Left ventricle myocardium inferior (tissue), 1 donor: ENCODE measurements at regions not wholly inside any gene's neighbourhood (a gene's known extent, or its start where the extent isn't known, plus 50 kb on each side); places are given as distances from the start of the nearest gene placed in this dataset.

Experiments
- DNase-seq: peaks from one replicate; pipeline ENCODE4 v3.0.0-alpha.2; 2020
- H3K27ac ChIP-seq: fragments of 200-600 bp; replicated peaks from 2 replicates; pipeline ENCODE4 v1.8.0; 2021
- H3K27me3 ChIP-seq: fragments of 200-600 bp; 2 replicates; pipeline ENCODE4 v1.8.0; 2021; ENCODE audit warnings: low read depth
- H3K36me3 ChIP-seq: fragments of 200-600 bp; 2 replicates; pipeline ENCODE4 v1.8.0; 2021
- H3K4me1 ChIP-seq: fragments of 200-600 bp; 2 replicates; pipeline ENCODE4 v1.8.0; 2021
- H3K4me3 ChIP-seq: fragments of 200-600 bp; 2 replicates; pipeline ENCODE4 v1.8.0; 2021; ENCODE audit warnings: mild to moderate bottlenecking, moderate library complexity
- H3K9me3 ChIP-seq: fragments of 200-600 bp; replicated peaks from 2 replicates; pipeline ENCODE4 v1.8.0; 2021
- CTCF ChIP-seq: fragments of 200-600 bp; IDR thresholded peaks from 2 replicates; pipeline ENCODE4 v1.8.0; 2021; ENCODE audit warnings: antibody characterized with exemption, mild to moderate bottlenecking, borderline replicate concordance
- intact Hi-C: fragments of 100-400 bp; cut with micrococcal nuclease; formaldehyde crosslinking; loops from one replicate; pipeline ENCODE4 v1.11.0; 2022
- donor health status: DM: no; HTN: yes; CAD: no; lungs with severe emphysema.

- H3K27me3 ChIP-seq = no peaks in the 10 kb centered on the region
- intact Hi-C loops = no loop called here
- H3K4me1 ChIP-seq = no peaks in the 10 kb centered on the region
- H3K4me3 ChIP-seq = no peak overlapping the region
- no peak for DNase-seq
- TF ChIP-seq CTCF = no peak
- no peaks in the 10 kb centered on the region for H3K9me3 ChIP-seq
- no peaks in the 10 kb centered on the region for H3K36me3 ChIP-seq
- no peak overlapping the region for H3K27ac ChIP-seq
Measured at GRCh38 chr5:91820874-91821273, 437.8 kb upstream of the ARRDC3 start.

- no peak for DNase-seq
- Histone ChIP-seq H3K27me3 (no peaks in the 10 kb centered on the region), H3K36me3 (no peaks in the 10 kb centered on the region), H3K4me3 (no peak overlapping the region), H3K27ac (no peak overlapping the region), H3K4me1 (no peaks in the 10 kb centered on the region), H3K9me3 (peaks cover 3% of the 10 kb centered on the region)
- no peak for TF ChIP-seq CTCF
- intact Hi-C loops = no loop called here
Measured at GRCh38 chr5:91816681-91817080, 433.6 kb upstream of the ARRDC3 start.

- H3K27ac ChIP-seq = no peak overlapping the region
- H3K9me3 ChIP-seq = peaks cover 11% of the 10 kb centered on the region
- no peak for DNase-seq
- H3K36me3 ChIP-seq = no peaks in the 10 kb centered on the region
- no peak overlapping the region for H3K4me3 ChIP-seq
- no peaks in the 10 kb centered on the region for H3K27me3 ChIP-seq
- TF ChIP-seq CTCF = no peak
- no peaks in the 10 kb centered on the region for H3K4me1 ChIP-seq
- intact Hi-C loops = no loop called here
Measured at GRCh38 chr5:91797576-91797975, 414.5 kb upstream of the ARRDC3 start.

DNA sequence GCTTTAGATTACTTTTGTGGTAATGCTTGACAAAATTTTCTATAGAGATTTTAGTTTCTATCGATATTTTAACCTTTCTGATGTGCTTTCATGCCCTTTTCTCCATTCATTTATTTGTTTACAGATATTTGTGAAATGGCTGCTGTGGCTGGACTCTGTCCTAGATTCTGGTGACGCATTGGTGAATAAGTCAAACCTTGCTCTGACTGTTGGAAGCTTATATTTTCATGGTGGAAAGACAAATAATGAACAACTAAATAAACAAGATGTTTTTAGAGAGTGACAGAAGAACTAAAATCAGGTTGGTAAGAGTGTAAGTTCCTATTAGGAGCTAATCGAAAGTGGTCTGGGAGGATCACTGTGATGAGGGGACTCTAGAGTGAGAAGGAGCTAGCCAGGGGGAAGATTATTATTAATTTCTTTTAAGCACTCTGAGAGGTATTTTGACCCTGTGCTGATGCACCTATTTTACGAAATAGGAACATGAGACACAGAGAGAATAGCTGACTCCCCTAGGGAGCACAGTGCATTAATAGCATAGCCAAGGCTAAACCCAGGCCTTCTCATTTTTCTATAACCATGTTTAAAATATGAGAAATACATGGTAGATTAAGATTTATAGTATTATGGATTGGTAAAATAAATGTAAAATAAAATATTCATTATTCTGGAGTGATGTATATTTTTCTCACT lies 411.9 kb upstream of the ARRDC3 start:
- no peak overlapping the region for H3K4me3 ChIP-seq
- intact Hi-C loops = no loop called here
- H3K4me1 ChIP-seq = no peaks in the 10 kb centered on the region
- no peaks in the 10 kb centered on the region for H3K36me3 ChIP-seq
- H3K9me3 ChIP-seq = no peaks in the 10 kb centered on the region
- no peak for DNase-seq
- H3K27me3 ChIP-seq = no peaks in the 10 kb centered on the region
- H3K27ac ChIP-seq = no peak overlapping the region
- TF ChIP-seq CTCF = no peak

DNA sequence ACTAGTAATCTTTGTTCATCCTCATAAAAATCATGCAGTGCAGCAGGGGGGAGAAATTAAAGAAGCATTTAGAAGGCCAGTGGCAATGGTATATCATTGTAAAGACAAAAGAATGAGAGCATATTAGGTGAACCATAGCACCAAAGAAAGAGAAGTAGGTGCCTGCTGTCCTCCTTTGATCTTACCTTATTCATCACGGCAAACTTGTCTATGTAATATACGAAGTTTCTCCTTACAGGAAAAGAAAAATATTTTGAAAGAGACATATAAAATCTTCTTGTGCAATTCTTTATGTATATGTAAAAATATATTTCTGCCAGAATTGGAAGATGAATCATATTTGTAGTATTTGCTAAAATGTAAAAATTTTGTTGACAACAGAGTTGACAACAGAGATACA lies 411.3 kb upstream of the ARRDC3 start:
- no peaks in the 10 kb centered on the region for H3K4me1 ChIP-seq
- H3K4me3 ChIP-seq = no peak overlapping the region
- TF ChIP-seq CTCF = no peak
- DNase-seq = no peak
- no peaks in the 10 kb centered on the region for H3K27me3 ChIP-seq
- intact Hi-C loops = no loop called here
- no peaks in the 10 kb centered on the region for H3K9me3 ChIP-seq
- no peak overlapping the region for H3K27ac ChIP-seq
- no peaks in the 10 kb centered on the region for H3K36me3 ChIP-seq

- Histone ChIP-seq H3K27me3 (no peaks in the 10 kb centered on the region), H3K4me3 (no peak overlapping the region), H3K4me1 (no peaks in the 10 kb centered on the region), H3K27ac (no peak overlapping the region), H3K36me3 (no peaks in the 10 kb centered on the region), H3K9me3 (peaks cover 9% of the 10 kb centered on the region)
- DNase-seq = no peak
- intact Hi-C loops = no loop called here
- TF ChIP-seq CTCF = no peak
Measured at GRCh38 chr5:91787718-91788117, 404.6 kb upstream of the ARRDC3 start.
